Sciatic nerve (tissue), 2 donors: ENCODE measurements at regions not wholly inside any gene's neighbourhood (a gene's known extent, or its start where the extent isn't known, plus 50 kb on each side); places are given as distances from the start of the nearest gene placed in this dataset.
"Not testable (repeated sequence)": the region's sequence is repeated elsewhere in the genome, so short reads cannot be mapped to it uniquely, and the experiment has no call there.

Source experiments
- ATAC-seq: fragments of 200-7000 bp; cut with Tn5 transposase; one replicate; pipeline ENCODE4 v1.9.1; 2020; ENCODE audit warnings: mild to moderate bottlenecking, moderate library complexity
- DNase-seq: peaks from one replicate; pipeline ENCODE4 v3.0.0-alpha.2; 2020; ENCODE audit warnings: low spot score
- intact Hi-C: fragments of 100-400 bp; cut with DNase I; formaldehyde crosslinking; loops from one replicate; pipeline ENCODE4 v1.14.2; 2022
- donor health status: DM: no; HTN: no; CAD: no.
- donor health status: DM: no; HTN: no; CAD: no.

DNA sequence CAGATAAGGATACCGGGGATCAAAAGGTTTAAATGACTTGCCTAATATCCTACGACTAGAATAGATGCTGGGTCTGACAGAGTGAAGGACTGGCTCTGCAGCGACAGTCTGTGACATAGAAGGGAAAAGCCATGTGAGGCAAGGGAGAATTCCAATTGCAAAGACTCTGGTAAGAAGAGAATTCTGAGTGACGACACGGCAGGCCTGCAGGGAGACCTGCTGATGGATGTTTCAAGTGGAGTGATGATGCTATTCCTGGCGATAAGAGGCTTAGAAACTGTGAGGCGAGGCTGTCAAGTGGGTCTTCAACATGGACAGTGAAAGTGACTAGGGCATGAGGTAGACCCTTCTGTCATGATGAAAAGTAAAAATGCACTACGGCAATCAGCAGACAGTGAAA, 176.6 kb upstream of the PBX1 start:
- DNase-seq (no peak), ATAC-seq (no peak)
- intact Hi-C loops: no loop called here

DNA sequence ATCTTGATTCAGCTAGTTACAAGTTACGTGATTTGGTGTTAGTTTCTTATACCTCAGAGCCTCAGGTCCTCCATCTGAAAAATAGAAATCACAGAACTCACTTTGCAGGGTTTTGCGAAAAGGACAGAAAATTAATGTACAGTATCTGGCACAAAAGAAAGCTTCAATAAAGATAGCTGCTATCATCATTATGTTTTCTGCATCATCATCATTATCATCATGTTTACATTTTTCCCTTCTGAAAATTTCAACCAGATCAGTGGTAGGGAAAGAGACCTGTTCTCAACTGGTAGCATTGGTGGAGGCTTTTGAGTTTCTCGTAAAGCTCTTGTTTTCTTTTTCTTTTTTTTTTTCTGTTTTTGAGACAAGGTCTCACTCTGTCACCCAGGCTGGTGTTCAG, 174.7 kb upstream of the PBX1 start:
- intact Hi-C loops: no loop called here
- DNase-seq: no peak
- ATAC-seq: no peak

DNA sequence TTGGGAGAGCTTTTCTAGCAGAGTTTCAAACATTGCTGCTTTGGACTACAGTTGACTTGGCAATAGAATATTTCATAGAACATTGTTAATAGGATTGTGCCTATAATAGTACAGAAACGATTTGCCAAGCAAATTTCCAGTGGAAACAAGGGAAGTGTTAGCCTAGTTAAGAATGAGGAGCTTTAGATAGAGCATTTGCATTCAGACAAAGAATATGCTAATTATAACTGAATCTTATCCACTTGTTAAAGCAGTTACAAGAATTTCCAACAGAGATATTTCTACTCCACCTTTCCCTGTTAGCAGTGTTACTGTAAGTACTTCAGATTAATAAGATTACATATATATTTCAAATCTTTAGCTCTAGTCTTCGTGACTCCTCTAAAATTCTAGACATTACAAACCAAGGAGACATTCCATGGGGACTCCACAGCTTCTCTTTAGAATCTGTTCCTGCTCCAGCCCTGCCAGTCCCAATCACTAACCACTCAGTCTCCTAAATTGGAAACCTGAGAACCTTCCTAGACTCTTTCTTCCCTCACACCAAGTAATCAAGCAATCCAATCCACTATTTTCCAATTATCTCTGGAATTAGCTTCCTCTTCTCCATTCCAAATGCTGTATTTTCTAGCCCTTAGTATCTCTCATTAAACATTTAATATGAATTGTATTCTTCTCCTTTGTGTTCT, 141.8 kb upstream of the PBX1 start:
- intact Hi-C loops: no loop called here
- ATAC-seq (no peak), DNase-seq (no peak)

DNA sequence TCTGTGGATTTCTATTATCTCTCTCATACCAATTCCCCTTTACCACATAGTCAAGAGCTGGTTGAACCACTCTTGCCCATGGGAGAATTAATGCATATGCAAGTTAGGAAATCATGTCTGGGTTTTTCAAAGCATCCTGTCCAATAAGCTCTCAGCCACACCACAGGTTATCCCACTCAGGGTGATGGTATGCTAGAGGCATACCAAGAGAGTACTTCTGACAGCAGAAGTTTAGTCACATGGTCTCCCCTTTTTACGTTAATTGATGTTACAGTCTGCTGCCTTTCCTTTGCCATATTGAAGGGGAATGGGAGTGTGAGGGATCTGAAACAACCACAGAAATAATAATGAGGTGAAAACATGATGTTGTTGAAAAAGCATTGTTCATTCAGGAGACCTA, 135.8 kb upstream of the PBX1 start:
- ATAC-seq (no peak), DNase-seq (no peak)
- intact Hi-C loops: no loop called here

DNA sequence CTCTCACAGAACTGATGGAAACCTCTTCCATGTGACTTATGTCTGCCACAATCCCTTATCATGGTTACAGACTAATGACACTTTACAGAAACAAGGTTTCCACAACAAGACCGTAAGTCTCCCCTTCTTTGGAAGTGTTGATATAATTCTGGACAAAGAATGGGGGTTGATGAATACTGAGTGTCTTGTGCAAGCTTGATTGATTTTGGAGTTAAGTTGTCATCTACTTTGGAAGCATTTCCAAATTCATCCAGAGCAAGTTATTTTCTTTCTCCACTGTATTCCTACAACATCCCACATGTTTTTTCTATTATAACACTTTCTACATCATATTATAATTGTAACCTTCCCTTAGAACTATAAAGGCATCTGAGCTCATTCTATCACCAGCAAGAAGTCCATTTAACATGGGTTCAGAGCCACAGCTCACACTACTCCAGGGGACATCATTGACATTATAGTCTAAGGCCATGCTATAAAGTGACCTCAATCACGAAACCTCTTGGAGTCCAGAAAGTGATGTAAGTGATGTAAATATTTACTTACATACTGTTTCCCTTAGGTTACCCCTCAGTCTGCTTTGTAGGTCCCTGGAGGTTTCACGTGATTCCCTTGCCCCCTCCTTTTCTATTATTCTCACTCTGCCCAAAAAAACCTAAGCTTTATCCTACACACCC, 125.7 kb upstream of the PBX1 start:
- ATAC-seq: no peak
- DNase-seq: no peak
- intact Hi-C loops: no loop called here

DNA sequence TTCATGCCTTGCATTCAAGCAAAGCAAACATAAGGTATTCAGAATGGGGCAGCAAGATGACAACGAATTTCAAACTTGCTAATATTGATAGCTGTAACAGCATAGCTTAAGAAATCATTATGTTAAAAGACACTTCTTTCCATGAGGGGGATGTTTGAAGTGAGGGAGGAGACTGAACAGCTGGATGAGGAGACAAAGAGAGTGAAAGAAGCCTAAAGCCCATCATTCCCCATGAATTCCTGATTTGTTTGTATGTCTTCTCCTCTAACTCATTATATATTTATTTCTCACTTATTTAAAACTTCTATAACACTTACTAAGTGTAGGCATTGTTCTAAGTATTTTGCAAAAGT, 125.2 kb upstream of the PBX1 start:
- DNase-seq (no peak), ATAC-seq (no peak)
- intact Hi-C loops: no loop called here

DNA sequence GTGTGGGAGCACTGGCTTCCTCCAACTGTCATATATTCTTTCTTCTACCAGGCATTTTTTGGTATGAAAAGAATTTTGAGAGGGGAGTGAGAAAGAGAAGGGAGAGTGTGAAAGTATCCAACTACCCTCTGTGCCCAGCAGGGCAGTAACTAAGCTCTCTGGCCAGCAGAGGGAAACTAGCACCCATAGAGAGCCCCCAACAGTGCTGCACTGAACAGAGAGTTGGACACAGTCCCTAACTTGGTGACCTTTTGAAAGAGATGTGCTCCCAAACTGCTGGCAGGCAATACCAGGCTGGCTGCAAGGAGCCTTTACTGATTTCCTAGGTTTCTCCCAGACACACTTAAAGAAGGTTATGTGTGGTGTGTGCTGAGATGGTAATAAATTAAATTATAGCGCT, 118.8 kb upstream of the PBX1 start:
- DNase-seq (no peak), ATAC-seq (peak; percentile 72)
- intact Hi-C loops: no loop called here

DNA sequence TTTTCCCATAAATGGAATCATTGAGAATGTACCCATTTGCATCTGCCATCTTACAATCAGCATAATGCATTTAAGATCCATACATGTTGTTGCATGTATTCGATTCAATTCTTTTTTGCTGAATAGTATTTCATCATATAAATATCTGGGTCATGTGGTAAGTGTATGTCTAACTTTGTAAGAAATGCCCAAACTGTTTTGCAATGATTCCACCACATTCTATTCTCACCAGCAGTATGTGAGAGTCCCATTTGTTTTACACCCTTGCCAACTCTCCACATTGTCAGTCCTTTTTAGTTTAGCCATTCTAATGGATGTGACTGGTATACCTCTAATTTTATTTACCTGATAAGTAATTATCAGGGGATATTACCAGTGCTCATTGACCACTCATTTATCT, 115.8 kb upstream of the PBX1 start:
- DNase-seq (no peak), ATAC-seq (no peak)
- intact Hi-C loops: no loop called here

DNA sequence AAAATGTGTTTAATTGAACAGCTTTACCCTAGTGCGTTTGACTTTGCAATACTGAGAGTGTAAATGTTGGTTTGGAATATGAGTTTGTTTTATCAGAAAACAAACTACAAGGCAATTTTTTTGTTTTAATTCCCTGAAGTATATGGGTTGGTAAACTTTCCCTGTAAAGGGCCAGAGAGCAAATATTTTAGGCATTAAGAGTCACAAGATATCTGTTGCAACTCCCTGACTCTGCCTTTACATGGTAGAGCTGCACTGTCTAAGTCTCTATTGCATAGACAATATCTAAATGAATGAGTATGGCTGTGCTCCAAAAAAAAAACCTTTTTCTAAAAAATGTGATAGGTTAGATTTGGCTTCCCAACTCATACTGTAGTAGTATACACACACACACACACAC, 115.1 kb upstream of the PBX1 start:
- no peak for ATAC-seq
- intact Hi-C loops: no loop called here
- DNase-seq: no peak

DNA sequence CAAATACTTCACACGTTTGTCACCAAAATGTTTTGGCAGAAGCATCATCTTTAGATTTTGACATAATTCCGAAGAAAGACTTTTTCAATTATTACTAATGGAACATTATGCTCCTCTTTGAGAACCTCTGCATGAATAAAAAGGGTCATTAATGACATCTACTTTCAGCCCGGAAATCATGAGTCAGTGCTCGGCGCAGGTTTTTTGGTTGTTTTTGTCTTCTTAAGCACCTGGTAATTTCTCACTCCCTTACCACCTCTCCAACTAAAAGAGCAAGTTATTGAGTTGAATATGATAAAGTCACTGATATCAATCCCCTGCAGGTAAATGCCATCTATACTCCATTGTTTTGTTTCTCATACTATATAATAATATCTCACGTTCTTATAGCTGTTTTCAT, 113.0 kb upstream of the PBX1 start:
- no peak for DNase-seq
- intact Hi-C loops: no loop called here
- no peak for ATAC-seq

DNA sequence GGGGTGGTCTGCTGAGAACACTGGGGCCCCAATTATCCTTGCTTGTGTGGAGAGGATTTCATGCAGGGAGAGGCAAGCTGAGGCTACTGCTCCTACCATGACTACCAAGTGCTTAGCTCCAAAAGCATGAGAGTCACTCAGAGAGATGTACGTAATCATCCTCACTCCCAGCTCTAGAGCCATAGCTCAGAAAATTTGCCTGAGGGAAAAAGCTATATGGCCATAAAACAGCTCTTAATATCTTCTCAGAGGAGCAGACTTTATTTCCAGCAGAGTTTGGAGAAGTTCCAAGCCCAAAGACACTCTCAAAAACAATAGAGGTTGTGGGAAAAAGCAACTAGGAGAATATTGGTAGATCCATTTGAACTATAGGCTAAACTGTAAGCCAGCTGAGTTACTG, 106.4 kb upstream of the PBX1 start:
- intact Hi-C loops: no loop called here
- ATAC-seq: no peak
- no peak for DNase-seq

DNA sequence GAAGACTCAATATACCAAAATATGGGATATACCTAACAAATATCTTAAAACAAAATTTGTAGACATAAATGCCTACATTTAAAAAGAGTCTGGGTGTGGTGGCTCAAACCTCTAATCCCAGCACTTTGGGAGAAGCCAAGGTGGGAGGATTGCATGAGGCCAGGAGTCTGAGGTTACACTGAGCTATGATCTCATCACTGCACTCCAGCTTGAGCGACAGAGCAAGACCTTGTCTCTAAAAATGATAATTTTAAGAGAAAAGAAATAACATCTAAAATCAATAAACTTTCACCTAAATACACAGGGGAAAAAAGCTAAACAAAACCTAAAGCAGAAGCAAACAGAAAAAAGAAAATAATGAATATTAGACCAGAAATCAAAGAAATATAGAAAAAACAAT, 102.7 kb upstream of the PBX1 start:
- ATAC-seq (no peak), DNase-seq (no peak)
- intact Hi-C loops: no loop called here

DNA sequence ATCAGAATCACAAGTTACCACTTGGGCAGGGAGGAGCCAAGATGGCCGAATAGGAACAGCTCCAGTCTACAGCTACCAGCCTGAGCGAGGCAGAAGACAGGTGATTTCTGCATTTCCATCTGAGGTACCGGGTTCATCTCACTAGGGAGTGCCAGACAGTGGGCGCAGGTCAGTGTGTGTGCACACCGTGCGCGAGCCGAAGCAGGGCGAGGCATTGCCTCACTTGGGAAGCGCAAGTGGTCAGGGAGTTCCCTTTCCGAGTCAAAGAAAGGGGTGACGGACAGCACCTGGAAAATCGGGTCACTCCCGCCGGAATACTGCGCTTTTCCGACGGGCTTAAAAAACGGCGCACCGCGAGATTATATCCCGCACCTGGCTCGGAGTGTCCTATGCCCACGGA, 99.8 kb upstream of the PBX1 start:
- ATAC-seq, intact Hi-C loops, DNase-seq: not testable (repeated sequence)

DNA sequence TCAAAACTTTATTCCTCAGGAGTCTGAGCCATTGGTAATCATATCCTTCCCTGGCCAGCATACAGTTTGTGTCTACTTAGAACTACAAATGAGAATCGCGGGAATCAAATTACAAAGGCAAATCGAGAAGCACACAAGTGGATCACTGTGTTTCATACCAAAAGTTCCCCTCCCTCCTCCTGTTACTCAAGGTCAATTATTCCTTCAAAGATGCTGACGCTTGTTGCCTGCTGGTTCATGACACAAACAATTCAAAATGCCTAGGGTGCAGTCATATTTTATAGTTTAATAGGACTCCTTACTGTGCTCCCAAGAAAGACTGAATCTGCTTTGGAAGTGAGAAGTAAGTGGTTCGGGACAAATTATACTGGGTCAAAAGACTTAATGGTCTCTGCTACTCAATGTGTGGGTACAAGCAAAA, 93.0 kb upstream of the PBX1 start:
- ATAC-seq: no peak
- intact Hi-C loops: no loop called here

DNA sequence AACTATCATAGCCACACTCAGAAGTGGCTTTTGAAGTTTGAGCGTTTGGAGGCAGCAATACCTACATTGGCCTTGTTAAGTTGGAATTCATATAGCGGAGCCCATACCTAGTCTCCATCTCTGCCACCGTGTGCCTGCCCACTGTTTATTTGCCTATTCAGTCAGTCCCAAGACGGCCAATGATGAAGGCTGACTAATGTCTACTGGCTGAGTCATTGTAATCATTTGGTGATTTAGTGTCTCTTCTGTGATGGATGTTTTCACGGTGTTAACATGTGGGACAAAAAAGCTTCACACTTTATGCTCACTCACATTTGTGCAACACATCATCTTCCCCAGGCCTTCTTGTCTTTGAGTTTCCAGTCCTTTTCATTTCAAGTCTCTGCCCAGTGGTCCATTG, 92.6 kb upstream of the PBX1 start:
- ATAC-seq (no peak), DNase-seq (no peak)
- intact Hi-C loops: no loop called here

More for the DNA sequence above, 93.0 kb upstream of the PBX1 start:
- no peak for DNase-seq

DNA sequence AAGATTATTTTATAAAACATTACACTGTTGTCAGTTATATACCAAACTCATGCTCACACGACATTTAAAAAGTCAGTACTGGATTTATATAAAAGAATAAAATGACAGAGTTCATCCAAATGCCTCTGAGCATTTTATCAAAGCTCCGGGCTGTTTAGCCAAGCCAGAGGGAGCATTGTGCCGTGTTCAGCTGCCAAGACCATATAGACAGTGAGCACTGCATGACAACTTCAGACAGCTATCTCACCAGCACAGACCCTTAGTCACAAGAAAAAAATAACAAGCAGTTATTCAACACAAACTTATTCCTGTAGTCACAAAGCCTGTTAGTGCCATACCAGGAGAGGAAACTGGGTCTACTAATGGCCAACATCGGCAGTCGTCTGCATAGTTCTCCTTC, 88.0 kb upstream of the PBX1 start:
- intact Hi-C loops: no loop called here
- ATAC-seq (no peak), DNase-seq (no peak)

DNA sequence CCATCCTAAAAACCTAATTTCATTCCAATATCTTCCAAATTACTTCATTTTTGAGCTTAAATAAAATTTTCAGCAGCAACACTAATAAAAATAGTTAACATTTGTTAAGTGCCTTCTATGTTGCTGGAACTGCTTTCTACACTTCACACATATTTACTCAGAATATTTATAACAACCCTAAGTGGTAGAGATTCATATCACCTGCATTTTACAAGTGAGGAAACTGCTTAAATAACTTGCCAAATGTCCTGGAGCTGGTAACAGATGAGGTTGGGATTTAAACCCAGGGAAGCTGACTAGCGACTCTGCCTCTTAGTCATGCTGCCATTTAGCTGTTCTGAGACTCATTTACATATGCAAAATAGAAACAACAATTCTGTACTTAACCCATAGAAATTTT, 86.1 kb upstream of the PBX1 start:
- DNase-seq (no peak), ATAC-seq (no peak)
- intact Hi-C loops: no loop called here

DNA sequence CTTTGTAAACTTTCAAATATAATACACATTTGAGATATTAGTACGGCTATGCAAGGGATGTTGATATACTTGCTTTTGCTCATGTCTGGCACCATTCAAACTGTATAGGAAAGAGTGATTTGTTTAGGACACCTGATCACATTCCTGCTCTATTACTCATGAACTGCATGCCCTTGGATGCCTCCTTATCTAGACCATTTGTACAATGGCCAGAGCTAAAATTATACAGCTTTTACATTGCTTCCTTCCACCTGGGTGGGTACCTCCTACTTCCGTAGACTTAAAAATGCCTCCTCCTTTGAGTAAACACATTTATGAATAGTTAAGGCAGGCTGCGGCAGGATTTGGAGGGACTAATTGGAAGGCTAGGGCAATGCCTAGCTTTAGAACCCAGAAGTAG, 85.4 kb upstream of the PBX1 start:
- intact Hi-C loops: no loop called here
- DNase-seq (no peak), ATAC-seq (no peak)

DNA sequence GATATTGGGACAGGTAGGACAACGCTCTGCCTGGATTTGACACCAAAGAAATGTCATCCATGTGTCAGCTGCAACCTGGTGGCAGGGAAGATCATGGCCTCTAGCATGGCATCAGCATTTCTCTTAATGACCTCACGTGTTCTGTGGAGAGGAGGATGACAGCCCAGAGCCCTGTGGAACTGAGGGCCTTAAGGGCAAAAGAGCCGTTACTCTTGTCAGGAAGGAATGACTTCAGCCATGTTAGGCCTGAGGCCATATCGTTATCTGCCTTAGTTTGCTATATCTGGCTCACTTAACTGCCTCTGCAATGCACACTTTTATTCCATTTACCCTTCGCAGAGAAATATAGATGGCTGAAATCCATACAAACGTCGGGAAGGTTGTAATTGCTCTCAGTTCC, 83.2 kb upstream of the PBX1 start:
- ATAC-seq (no peak), DNase-seq (no peak)
- intact Hi-C loops: no loop called here

DNA sequence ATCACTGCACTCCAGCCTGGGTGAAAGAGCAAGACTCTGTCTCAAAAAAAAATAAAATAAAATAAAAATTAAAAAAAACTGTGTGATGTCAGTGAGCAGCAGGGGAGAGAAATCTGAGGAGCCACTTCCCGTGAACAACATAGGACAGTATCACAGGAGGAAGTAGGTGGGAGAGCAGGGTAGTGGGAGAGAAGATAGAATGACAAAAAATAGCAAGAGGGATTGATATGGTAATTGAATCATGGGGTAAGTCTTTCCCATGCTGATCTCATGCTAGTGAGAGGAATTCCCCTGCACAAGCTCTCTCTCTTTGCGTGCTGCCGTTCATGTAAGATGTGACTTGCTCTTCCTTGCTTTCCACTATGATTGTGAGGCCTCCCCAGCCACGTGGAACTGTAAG, 81.6 kb upstream of the PBX1 start:
- DNase-seq (no peak), ATAC-seq (no peak)

DNA sequence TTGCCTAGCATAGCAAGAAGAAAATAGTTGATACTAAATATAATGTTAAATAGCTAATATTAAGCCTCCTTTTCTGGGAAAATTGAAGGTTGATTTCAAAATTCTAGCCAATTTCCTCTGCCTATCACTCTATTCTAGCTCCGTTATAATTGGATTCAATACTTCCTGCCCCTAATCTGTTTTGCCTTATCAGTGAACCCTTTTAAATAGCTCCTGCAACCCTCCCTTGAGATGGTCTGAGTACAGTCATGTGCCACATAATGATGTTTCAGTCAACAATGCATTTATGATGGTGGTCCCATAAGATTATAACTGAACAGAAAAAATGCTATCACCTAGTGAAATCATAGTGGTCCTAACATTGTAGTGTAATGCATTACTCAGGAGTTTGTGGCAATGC, 79.7 kb upstream of the PBX1 start:
- no peak for ATAC-seq
- intact Hi-C loops: no loop called here
- no peak for DNase-seq

More for the DNA sequence above, 81.6 kb upstream of the PBX1 start:
- intact Hi-C loops: no loop called here
